Fibroblast of pulmonary artery (primary cell): ENCODE measurements at regions not wholly inside any gene's neighbourhood (a gene's known extent, or its start where the extent isn't known, plus 50 kb on each side); places are given as distances from the start of the nearest gene placed in this dataset.

Source experiments
- DNase-seq: peaks from one replicate; pipeline ENCODE4 v3.0.0-alpha.2; 2010; ENCODE audit warnings: low read depth
- H3K4me3 ChIP-seq: replicated peaks from 2 replicates; pipeline ENCODE4 v1.5.1; 2011; ENCODE audit warnings: low read depth, mild to moderate bottlenecking, control low read depth, low read length, moderate library complexity
- TF ChIP-seq, protein P1 (sequence below): IDR thresholded peaks from 2 replicates; pipeline ENCODE4 v1.5.1; 2011; ENCODE audit warnings: mild to moderate bottlenecking, control low read depth, low read length, inconsistent platforms; ENCODE audit errors: missing control alignments

DNA sequence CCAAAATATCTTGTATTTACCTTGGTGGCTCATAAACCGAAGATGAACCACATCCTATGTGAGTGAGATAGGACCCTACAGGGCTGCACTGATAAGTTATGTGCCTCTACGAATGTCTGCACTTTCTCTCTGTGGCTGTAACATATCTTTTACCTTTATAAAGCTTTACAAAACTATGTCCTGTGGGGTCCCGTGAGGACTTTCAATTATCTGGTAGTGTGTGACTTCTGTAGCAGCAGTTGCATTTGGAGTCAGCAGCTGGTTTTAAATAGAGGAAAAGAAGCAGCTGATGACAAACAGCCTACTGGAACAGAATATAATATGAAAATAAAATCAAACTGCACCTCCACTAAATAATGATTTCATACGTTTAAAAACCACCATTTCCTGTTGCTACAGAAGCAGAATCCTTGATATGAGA is 222.4 kb upstream of the GNAI1 start:
- H3K4me3 ChIP-seq: no peak overlapping the region

DNA sequence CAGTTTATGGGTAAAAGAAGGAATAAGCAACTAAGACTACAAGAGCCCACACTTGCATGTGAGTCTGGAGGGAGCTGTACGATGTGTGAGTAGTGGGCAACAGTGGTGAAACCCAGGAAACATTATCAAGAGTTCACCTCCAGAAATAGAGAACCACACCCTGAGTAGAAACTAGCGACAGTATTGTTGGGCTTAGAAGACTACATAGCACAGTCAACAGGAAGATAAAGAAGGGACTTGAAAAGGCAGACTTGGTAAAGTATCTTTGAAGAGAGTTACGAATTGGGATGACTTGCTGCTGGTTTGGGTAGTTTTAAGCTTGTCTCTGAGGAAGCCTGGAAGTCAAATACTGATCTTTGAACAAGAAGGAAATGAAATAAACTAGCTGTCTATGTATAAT is 223.2 kb upstream of the GNAI1 start:
- DNase-seq: no peak
- H3K4me3 ChIP-seq: no peak overlapping the region
- TF ChIP-seq, protein P1, sequence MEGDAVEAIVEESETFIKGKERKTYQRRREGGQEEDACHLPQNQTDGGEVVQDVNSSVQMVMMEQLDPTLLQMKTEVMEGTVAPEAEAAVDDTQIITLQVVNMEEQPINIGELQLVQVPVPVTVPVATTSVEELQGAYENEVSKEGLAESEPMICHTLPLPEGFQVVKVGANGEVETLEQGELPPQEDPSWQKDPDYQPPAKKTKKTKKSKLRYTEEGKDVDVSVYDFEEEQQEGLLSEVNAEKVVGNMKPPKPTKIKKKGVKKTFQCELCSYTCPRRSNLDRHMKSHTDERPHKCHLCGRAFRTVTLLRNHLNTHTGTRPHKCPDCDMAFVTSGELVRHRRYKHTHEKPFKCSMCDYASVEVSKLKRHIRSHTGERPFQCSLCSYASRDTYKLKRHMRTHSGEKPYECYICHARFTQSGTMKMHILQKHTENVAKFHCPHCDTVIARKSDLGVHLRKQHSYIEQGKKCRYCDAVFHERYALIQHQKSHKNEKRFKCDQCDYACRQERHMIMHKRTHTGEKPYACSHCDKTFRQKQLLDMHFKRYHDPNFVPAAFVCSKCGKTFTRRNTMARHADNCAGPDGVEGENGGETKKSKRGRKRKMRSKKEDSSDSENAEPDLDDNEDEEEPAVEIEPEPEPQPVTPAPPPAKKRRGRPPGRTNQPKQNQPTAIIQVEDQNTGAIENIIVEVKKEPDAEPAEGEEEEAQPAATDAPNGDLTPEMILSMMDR: no peak

More for the DNA sequence above, 222.4 kb upstream of the GNAI1 start:
- TF ChIP-seq, protein P1: no peak
- no peak for DNase-seq

DNA sequence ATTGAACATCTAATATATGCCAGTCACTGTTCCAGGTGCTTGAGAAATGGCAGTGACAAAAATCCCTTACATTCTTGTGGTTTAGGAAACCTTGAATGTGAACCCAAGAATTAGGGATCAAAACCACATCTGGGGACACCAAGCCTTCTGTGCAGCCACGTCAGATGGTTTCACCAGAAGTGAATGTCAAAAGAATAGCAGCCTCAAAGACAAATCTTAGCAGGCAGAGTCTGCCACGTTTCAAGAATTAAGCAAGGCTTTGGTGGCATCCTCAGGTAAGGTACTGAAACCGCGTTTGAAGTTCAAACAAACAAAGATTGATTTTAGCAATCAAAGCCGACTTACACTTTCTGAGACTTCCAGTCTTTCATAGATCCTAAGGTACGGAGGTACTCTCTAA is 225.5 kb upstream of the GNAI1 start:
- TF ChIP-seq, protein P1: no peak
- DNase-seq: no peak
- H3K4me3 ChIP-seq: no peak overlapping the region

DNA sequence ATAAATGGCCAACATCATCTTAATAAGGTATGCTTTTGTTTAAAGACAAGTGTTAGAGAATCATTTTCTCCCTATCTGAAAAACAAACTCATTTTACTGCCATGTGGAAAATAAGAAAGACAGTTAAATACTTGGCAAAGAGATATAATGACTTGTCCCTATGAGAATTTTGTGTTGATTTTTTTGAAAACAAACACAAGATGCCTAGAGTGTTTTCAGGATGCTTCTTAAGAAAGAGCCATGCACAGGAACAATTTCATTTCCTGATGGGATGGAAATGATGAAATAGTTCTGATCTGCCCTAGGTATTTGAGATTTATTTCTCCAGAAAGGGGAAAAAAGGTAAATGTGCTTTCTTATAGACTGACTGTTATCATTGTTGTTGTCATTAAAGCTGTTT is 237.5 kb upstream of the GNAI1 start:
- H3K4me3 ChIP-seq: no peak overlapping the region
- TF ChIP-seq, protein P1: no peak

DNA sequence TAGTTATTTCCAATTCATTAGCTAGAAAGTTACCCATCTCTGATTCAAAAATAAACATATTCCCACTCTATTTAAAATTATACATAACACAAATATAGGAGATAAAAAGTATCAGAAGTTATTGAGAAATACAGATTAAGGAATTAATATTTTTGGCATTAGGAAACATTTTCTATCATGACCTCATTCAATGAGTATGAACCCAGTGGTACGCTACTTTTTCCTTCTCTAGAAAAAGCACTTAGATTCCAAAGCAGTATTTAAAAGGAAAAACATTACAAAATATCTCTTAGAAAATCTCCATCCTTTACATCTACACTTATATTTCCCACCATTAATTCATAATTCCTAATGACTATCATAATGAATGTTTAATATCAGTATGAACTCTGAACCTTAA is 240.6 kb upstream of the GNAI1 start:
- H3K4me3 ChIP-seq: no peak overlapping the region
- peak; percentile 42 for DNase-seq
- TF ChIP-seq, protein P1: no peak

More for the DNA sequence above, 237.5 kb upstream of the GNAI1 start:
- peak; percentile 25 for DNase-seq

DNA sequence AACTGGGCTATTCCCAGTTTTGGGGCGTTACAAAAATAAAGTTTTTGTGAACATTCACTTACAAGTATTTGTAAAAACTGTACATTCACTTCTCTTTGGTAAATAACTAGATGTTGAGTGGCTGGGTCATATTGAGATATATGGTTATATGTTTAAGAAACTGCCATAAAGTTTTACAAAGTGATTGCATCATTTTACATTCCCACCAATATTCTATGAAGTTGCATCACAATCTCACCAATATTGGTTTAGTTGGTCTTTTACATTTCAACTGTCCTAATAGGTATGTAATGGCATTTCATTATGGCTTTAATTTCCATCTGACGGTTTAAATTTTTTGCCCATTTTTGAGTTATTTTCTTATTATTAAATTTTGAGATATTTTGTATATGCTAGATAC is 251.7 kb upstream of the GNAI1 start:
- no peak for DNase-seq
- TF ChIP-seq, protein P1: no peak
- H3K4me3 ChIP-seq: no peak overlapping the region

DNA sequence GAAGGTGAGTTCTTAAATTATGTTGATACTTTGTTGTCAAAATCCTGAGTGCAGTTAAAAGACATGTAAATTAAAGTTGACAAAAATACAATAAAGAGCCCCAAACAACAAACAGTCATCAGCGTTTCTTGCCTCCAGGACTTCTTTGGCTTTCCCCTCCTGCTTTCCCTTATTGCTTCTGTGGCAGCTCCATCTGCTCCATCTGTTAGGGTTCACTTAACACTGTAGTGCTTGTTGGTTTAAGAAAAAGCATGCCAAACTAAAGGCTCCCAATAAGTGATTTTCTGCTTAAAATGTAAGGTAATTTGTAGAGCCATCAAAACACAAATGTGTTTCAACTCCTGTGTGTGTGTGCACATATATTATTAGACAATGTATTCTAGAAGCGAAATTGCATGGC is 254.3 kb upstream of the GNAI1 start:
- no peak overlapping the region for H3K4me3 ChIP-seq
- TF ChIP-seq, protein P1: no peak
- DNase-seq: no peak
